ENCODE measurements at regions not wholly inside any gene's neighbourhood (a gene's known extent, or its start where the extent isn't known, plus 50 kb on each side); places are given as distances from the start of the nearest gene placed in this dataset.
"Not testable (repeated sequence)": the region's sequence is repeated elsewhere in the genome, so short reads cannot be mapped to it uniquely, and the experiment has no call there.

- no peak overlapping the region for H3K4me2 ChIP-seq
- H3K4me3 ChIP-seq = no peak overlapping the region
- 16% methylated on average over 2 of the region's 2 CpGs for WGBS (ENCODE audit: missing lambda C conversion rate)
- no peak overlapping the region for H3K27ac ChIP-seq
- TF ChIP-seq CHD2 (IDR thresholded peaks at IDR 0.05; ENCODE audit: low read length, partially characterized antibody) (no peak), MAFK (IDR thresholded peaks at IDR 0.05; ENCODE audit: partially characterized antibody) (peak; percentile 11), HEYL (CRISPR knock-in tag; IDR thresholded peaks at IDR 0.05) (no peak), REST (IDR thresholded peaks at IDR 0.05) (no peak), EHF (CRISPR knock-in tag; IDR thresholded peaks at IDR 0.05) (no peak), FOSL2 (IDR thresholded peaks at IDR 0.05) (no peak), FOSL2 (CRISPR knock-in tag; IDR thresholded peaks at IDR 0.05) (no peak), HDAC2 (IDR thresholded peaks at IDR 0.05) (no peak)
- DNase-seq (ENCODE audit: low read depth in 1 of 2, low spot score in 1 of 2) (no peak), ATAC-seq (no peak), FAIRE-seq (no peak)
- POLR2A ChIA-PET = no interaction called here
- no peaks in the 10 kb centered on the region for H3K4me1 ChIP-seq
- CTCF ChIA-PET = no interaction called here
- H3K9me3 ChIP-seq = no peaks in the 10 kb centered on the region
Measured at GRCh38 chr1:73273886-73274285, 924.1 kb downstream of the LRRIQ3 start.

GRCh38 chr1:73245196-73245595 lies 952.8 kb downstream of the LRRIQ3 start:
- FAIRE-seq; H3K27ac ChIP-seq; ATAC-seq; POLR2A ChIA-PET; H3K9me3 ChIP-seq; H3K4me1 ChIP-seq; CTCF ChIA-PET; H3K4me3 ChIP-seq; DNase-seq (ENCODE audit: low read depth in 1 of 2, low spot score in 1 of 2); H3K4me2 ChIP-seq: not testable (repeated sequence)

GRCh38 chr1:73218995-73219546 lies 936.7 kb upstream of the NEGR1 start:
- Histone ChIP-seq H3K4me1 (no peaks in the 10 kb centered on the region), H3K9me3 (no peaks in the 10 kb centered on the region), H3K4me3 (no peak overlapping the region), H3K27ac (no peak overlapping the region), H3K4me2 (no peak overlapping the region)
- POLR2A ChIA-PET = no interaction called here
- no peak for ATAC-seq
- DNase-seq (ENCODE audit: low read depth in 1 of 2, low spot score in 1 of 2) = no peak
- TF ChIP-seq ELK1 (IDR thresholded peaks at IDR 0.05; ENCODE audit: low read depth, low read length) = no peak
- TF ChIP-seq HOXA7 (CRISPR knock-in tag; IDR thresholded peaks at IDR 0.05) = no peak
- no peak for TF ChIP-seq HOXB13 (CRISPR knock-in tag; IDR thresholded peaks at IDR 0.05; ENCODE audit: low read depth)
- TF ChIP-seq, protein P1, sequence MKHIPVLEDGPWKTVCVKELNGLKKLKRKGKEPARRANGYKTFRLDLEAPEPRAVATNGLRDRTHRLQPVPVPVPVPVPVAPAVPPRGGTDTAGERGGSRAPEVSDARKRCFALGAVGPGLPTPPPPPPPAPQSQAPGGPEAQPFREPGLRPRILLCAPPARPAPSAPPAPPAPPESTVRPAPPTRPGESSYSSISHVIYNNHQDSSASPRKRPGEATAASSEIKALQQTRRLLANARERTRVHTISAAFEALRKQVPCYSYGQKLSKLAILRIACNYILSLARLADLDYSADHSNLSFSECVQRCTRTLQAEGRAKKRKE (CRISPR knock-in tag; IDR thresholded peaks at IDR 0.05; ENCODE audit: low read depth) = no peak
- TF ChIP-seq RCOR1 (IDR thresholded peaks at IDR 0.05; ENCODE audit: low read depth, low read length) = no peak
- TF ChIP-seq ZC3H11A (IDR thresholded peaks at IDR 0.05) = no peak
- TF ChIP-seq TP53 (CRISPR knock-in tag; IDR thresholded peaks at IDR 0.05) = no peak
- no peak for TF ChIP-seq ESRRA (IDR thresholded peaks at IDR 0.05; ENCODE audit: borderline replicate concordance, low read length)
- no peak for TF ChIP-seq POLR2A (IDR thresholded peaks at IDR 0.05; ENCODE audit: low read length)
- no peak for TF ChIP-seq RNF2 (IDR thresholded peaks at IDR 0.05; ENCODE audit: borderline replicate concordance, low read depth)
- TF ChIP-seq KDM5A (IDR thresholded peaks at IDR 0.05) = no peak
- TF ChIP-seq PHF8 (IDR thresholded peaks at IDR 0.05; ENCODE audit: borderline replicate concordance, low read depth) = no peak
- no peak for TF ChIP-seq JUNB (IDR thresholded peaks at IDR 0.05)
- no peak for TF ChIP-seq CBX2 (IDR thresholded peaks at IDR 0.05; ENCODE audit: borderline replicate concordance, low read depth)
- TF ChIP-seq REST (IDR thresholded peaks at IDR 0.05) = no peak
- no peak for TF ChIP-seq SMC3 (IDR thresholded peaks at IDR 0.05)
- TF ChIP-seq NFE2L2 (conservative IDR thresholded peaks at IDR 0.05; ENCODE audit: low read length) = no peak
- no peak for TF ChIP-seq CBX8 (IDR thresholded peaks at IDR 0.05)
- no peak for TF ChIP-seq CHD4 (IDR thresholded peaks at IDR 0.05; ENCODE audit: borderline replicate concordance)
- WGBS (ENCODE audit: missing lambda C conversion rate) = 5% methylated on average over 2 of the region's 2 CpGs
- no peak for FAIRE-seq
- CTCF ChIA-PET = no interaction called here
